Stimulated activated CD4-positive, alpha-beta T cell treated with anti-CD3 and anti-CD28 coated beads, Interleukin-15, amount 100 ng/mL, for 48 hours (primary cell): ENCODE measurements at regions not wholly inside any gene's neighbourhood (a gene's known extent, or its start where the extent isn't known, plus 50 kb on each side); places are given as distances from the start of the nearest gene placed in this dataset.

Experiments used
- DNase-seq, 2 donors: peaks; one replicate each; pipeline ENCODE4 v3.0.0-alpha.2; 2020; ENCODE audit warnings: low read depth in 2 of 2

- DNase-seq: no peak
Observed at GRCh38 chr4:152269448-152270191, 266.3 kb downstream of the FBXW7 start.

DNA sequence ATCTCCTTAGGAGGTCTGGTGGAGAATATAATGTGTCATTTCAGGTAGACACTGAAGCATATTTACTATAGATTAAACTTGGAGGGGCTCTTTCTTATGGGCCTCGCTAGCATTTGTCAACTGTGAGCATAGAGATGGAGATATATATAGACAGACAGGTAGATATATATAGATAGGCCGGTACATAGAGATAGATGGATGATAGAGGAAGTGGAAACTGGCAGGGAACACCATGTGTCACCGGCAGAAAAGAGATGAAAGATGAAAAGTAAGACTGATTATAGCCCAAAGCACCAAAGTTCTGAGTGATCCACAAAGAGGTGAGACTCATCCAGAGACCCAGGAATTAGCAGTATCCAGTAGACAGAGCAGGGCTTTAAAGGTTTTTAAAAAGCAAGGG lies 268.1 kb downstream of the FBXW7 start:
- no peak for DNase-seq

DNA sequence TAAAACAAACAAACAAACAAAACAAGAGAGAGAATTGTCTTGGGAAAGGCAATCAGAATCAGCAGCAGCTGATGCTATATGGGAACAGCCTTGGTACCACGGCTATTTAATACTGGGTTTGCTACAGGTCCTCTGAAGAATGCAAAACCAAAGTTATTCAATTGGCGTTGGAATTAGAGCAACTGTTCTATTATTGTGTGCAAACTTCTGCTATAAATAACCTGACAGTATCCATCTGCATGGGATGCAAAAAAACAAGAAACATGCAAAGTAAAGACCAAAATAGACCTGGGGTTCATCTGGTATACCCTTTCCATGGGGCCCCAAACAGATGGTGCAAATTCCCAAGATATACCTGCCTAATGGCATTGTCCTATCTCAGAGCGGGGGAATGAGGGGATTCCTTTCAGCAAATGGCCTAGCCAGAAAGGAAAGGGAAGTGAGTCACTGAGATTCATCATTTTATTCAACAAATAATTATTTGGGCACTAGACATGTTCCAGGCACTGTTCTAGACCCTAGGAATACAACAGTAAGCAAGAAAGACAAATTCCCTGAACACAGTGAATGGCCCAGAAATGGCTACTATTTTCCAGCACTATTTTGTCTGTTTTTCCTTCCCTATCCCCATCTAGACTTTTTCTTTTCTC lies 268.9 kb downstream of the FBXW7 start:
- DNase-seq: no peak

- no peak for DNase-seq
Observed at GRCh38 chr4:152265149-152265621, 270.7 kb downstream of the FBXW7 start.

DNA sequence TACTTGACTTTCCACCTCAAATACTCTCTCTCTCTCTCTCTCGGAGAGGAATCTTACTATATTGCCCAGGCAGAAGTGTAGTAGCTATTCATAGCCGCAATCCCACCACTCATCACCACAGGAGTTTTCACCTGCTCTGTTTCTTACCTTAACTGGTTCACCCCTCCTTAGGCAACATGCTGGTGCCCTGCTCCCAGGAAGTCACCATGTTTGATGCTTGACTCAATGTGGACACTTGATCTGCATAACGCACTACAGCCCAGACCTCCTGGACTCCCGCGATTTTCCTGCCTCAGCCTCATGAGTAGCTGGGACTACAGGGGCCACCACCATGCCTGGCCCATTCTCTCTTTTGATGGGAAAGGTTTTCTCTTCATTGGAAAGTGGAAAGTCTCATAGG lies 271.8 kb downstream of the FBXW7 start:
- no peak for DNase-seq

DNA sequence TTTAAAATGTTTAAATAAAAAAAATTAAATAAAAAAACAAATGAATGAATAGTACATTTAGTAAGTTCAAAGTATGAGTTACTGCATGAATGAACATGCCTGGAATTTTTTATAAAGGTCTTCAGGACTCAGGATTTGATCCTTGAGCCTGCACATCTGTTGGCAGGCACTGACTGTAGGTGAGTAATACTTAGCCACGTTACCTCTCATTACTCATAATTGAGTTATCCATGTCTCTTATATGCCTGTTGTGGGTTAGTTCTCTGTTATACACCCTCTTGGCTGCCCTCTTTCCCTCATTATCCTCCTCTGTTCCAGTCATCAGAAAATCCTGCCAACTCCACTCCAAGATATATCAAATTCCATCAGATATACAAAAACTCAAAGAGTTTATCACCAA lies 276.0 kb downstream of the FBXW7 start:
- no peak for DNase-seq

DNA sequence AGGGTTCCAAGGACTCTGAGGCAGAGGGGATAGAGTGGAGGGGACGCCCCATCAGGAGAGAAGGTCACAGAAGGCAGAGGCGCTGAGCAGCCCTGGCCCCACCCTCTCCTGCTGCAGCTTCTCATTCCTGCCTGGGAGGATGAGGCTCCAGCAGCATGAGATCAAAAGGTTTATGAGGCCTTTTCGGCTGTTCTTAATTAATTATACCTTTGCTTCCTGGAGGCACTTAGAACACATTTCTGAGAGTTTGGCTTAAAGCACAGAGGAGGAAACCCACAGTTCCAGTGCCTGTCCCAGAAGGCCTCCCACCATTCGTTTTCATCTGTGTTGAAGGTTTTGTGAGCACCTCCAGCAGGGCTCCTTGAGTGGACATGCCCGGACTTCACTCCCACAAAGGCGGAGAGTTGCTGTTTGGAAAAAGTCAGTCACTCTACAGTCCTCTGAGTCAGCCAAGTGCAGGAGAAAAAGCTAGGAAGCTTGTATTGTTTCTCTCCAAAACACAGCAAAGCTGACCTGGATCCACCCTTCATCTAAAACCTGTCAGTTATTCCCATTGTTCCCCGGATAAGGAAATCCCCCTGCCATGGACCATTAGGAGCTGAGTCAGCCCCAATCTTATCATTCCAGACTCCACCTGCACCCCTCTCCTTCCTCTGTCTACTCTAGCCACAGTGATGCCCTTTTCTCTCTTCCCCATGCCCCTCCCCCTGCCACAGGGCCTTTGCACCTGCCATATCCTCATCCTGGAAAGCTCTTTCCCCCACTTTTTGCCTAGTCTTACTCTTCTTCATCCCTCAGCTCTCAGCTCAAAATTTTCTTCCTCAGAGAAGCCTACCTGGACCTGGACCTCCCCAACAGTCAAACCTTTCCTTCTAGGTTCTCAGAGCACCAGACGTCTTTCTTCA lies 276.8 kb downstream of the FBXW7 start:
- DNase-seq: no peak

DNA sequence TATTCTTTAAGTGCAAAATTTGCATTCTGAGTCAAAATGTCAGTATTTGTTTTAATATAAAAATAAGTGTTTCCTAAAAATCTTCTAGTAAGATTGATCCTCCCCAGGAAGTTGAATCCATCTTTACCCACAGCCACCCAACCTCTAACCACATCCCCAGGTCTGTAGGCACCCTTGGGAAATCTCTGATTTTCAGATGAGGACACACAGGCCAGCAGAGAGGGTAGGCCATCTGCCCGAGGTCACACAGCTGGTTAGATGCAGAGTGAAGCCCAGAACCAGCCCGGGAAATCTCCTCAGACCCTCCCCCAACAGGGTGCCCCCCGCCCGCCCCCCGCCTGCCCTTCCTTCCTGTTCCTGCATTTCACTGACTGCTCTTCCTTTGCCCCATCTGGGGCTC lies 277.5 kb downstream of the FBXW7 start:
- DNase-seq: no peak

- DNase-seq: no peak
Observed at GRCh38 chr4:152257601-152258066, 278.3 kb downstream of the FBXW7 start.

- no peak for DNase-seq
Observed at GRCh38 chr4:152256996-152257395, 278.9 kb downstream of the FBXW7 start.

DNA sequence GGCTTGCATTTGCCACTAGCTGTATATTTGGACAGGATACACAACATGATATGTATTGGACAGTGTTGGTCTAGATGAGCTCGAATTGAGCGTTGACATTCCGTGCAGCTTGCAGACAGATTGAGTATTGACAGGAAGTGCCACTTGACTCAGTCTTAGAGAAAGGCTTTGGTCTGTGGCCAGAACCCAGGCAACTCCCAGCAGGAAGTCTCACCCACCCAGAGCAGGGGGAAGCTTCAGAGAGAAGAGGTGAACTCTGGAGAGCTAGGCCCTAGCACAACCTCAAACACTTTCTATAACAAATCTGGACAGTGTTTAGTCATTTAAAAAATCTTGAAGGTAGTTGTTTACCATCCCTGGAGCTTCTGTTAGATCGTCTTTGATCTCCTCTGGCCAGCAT lies 280.5 kb downstream of the FBXW7 start:
- peak; percentile 31 to 38 for DNase-seq

GRCh38 chr4:152248347-152248746 lies 287.5 kb downstream of the FBXW7 start:
- no peak for DNase-seq

- no peak for DNase-seq
Observed at GRCh38 chr4:152247271-152247975, 288.5 kb downstream of the FBXW7 start.

- no peak for DNase-seq
Observed at GRCh38 chr4:152246659-152247058, 289.2 kb downstream of the FBXW7 start.

- DNase-seq: no peak
Observed at GRCh38 chr4:152245680-152246079, 290.2 kb downstream of the FBXW7 start.

DNA sequence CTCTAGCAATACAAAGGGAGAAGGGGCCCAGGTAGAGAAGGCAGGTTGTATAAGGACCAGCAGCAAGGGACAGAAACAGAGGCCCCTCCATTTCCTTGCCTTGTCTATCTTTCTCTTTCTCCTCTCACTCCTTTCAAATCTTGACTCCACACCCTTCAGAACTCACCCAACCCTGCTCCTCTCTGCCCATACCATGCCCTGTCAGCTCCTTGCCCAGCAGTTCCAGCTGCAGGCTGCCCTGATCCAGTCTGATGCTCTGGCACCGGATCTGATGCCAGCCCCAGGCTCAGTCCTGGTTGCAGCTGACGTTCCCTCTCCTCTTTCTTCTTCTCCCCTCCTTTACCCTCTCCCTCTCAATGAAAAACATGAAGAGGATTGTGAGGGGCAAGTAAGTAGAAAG lies 291.2 kb downstream of the FBXW7 start:
- DNase-seq: no peak

- DNase-seq: no peak
Observed at GRCh38 chr4:152243896-152244595, 291.8 kb downstream of the FBXW7 start.

GRCh38 chr4:152243206-152243605 lies 292.7 kb downstream of the FBXW7 start:
- DNase-seq: no peak

DNA sequence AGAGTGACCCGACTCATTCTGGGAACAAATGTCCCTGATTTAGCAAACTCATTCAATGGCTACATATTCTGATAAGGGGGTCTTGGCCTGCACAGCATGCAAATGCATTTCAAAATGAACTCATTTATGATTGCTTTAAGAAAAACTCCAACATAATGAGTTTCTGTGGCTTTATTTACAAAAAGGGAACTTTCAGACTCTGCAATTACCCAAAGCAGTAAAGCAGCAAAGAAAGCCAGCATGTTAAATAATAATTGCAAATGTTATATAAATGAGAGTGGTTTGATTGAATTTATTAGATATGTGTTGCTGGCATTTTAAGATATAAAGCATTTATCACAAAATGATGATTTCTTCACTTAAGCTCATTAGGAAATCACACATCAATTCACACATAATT lies 295.7 kb downstream of the FBXW7 start:
- DNase-seq: no peak

DNA sequence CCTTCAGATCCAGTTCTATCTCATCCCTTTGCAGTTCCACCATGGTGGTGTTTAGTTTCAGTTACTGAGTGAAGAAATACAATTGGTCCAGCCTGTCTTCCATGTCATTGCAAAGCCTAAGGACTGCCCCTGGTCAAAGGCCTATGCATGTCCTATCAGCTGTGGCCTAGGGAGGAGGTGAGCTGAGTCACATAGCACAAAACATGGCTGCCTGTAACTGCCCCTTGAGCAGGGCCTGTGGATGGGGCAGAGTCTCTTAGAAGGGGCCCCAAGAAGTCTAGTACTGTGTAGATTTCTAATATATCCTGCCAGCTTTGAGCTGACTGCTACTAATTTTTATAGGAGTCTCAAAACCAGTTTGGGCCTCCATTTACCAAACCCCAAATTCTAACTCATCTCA lies 296.7 kb downstream of the FBXW7 start:
- DNase-seq: no peak

DNA sequence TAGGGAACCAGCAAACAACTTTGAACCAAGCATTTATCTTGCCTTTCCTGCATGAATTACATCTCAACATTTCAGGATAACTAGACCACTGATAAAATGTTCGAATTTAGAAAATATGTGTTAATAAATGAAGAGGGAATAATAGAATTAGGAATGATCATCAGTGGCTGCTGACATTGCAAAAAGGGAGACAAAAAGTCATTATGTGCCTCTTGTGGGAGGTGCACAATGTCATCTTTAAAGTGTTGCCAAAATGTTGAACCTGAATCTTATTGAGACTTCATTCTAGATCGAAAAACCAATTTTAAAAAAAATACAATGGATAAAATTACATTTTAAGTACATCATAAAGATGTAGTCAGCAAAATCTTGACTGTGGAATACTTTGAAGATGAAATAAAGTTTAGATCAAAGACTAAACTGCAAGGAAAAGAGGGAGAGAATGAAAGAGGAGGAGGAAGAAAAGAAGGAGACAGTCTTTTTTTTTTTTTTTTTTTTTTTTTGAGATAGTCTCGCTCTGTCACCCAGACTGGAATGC lies 299.3 kb downstream of the FBXW7 start:
- DNase-seq: no peak
